ENCODE measurements at regions not wholly inside any gene's neighbourhood (a gene's known extent, or its start where the extent isn't known, plus 50 kb on each side); places are given as distances from the start of the nearest gene placed in this dataset.

- no peaks in the 10 kb centered on the region for H3K27me3 ChIP-seq (ENCODE audit: control insufficient read depth in 1 of 2, insufficient read depth in 2 of 2, low read length in 2 of 2)
- H3K27ac ChIP-seq (ENCODE audit: low read length), result no peak overlapping the region
- H3K36me3 ChIP-seq (ENCODE audit: control insufficient read depth in 2 of 2, insufficient read depth in 2 of 2, low read length in 2 of 2), result no peaks in the 10 kb centered on the region
- no peak overlapping the region for H3K4me3 ChIP-seq (ENCODE audit: low read length in 2 of 2)
- H3K9me3 ChIP-seq (ENCODE audit: control insufficient read depth in 2 of 2, low read length in 2 of 2), result peaks cover 3 to 4% of the 10 kb centered on the region in 2 donors
- no peak overlapping the region for H3K9ac ChIP-seq (ENCODE audit: low read length in 2 of 2)
- H3K4me1 ChIP-seq (ENCODE audit: control insufficient read depth, insufficient read depth, low read length), result peaks cover 28% of the 10 kb centered on the region
Measured at GRCh38 chr1:228906223-228906860, 171.1 kb downstream of the RHOU start.

GRCh38 chr1:228911225-228912210, 176.2 kb downstream of the RHOU start:
- no peak overlapping the region for H3K27ac ChIP-seq (ENCODE audit: low read length)
- H3K9ac ChIP-seq (ENCODE audit: low read length in 2 of 2), result no peak overlapping the region

GRCh38 chr1:228913626-228914414, 178.5 kb downstream of the RHOU start:
- Histone ChIP-seq H3K9ac (ENCODE audit: low read length in 2 of 2) (no peak overlapping the region), H3K4me1 (ENCODE audit: control insufficient read depth, insufficient read depth, low read length) (no peaks in the 10 kb centered on the region), H3K27me3 (ENCODE audit: control insufficient read depth in 1 of 2, insufficient read depth in 2 of 2, low read length in 2 of 2) (no peaks in the 10 kb centered on the region), H3K9me3 (ENCODE audit: control insufficient read depth in 2 of 2, low read length in 2 of 2) (no peaks in the 10 kb centered on the region), H3K4me3 (ENCODE audit: low read length in 2 of 2) (no peak overlapping the region), H3K27ac (ENCODE audit: low read length) (no peak overlapping the region), H3K36me3 (ENCODE audit: control insufficient read depth in 2 of 2, insufficient read depth in 2 of 2, low read length in 2 of 2) (no peaks in the 10 kb centered on the region)

More at GRCh38 chr1:228911225-228912210, 176.2 kb downstream of the RHOU start:
- no peaks in the 10 kb centered on the region for H3K36me3 ChIP-seq (ENCODE audit: control insufficient read depth in 2 of 2, insufficient read depth in 2 of 2, low read length in 2 of 2)
- no peaks in the 10 kb centered on the region for H3K4me1 ChIP-seq (ENCODE audit: control insufficient read depth, insufficient read depth, low read length)
- H3K9me3 ChIP-seq (ENCODE audit: control insufficient read depth in 2 of 2, low read length in 2 of 2), result peaks cover 3 to 4% of the 10 kb centered on the region in 2 donors
- no peak overlapping the region for H3K4me3 ChIP-seq (ENCODE audit: low read length in 2 of 2)
- no peaks in the 10 kb centered on the region for H3K27me3 ChIP-seq (ENCODE audit: control insufficient read depth in 1 of 2, insufficient read depth in 2 of 2, low read length in 2 of 2)

GRCh38 chr1:228914700-228915099, 179.4 kb downstream of the RHOU start:
- no peak overlapping the region for H3K9ac ChIP-seq (ENCODE audit: low read length in 2 of 2)
- no peaks in the 10 kb centered on the region for H3K36me3 ChIP-seq (ENCODE audit: control insufficient read depth in 2 of 2, insufficient read depth in 2 of 2, low read length in 2 of 2)
- H3K27me3 ChIP-seq (ENCODE audit: control insufficient read depth in 1 of 2, insufficient read depth in 2 of 2, low read length in 2 of 2), result no peaks in the 10 kb centered on the region
- no peak overlapping the region for H3K27ac ChIP-seq (ENCODE audit: low read length)
- H3K4me3 ChIP-seq (ENCODE audit: low read length in 2 of 2), result no peak overlapping the region
- H3K9me3 ChIP-seq (ENCODE audit: control insufficient read depth in 2 of 2, low read length in 2 of 2), result no peaks in the 10 kb centered on the region
- H3K4me1 ChIP-seq (ENCODE audit: control insufficient read depth, insufficient read depth, low read length), result no peaks in the 10 kb centered on the region

GRCh38 chr1:228917342-228917741, 182.1 kb downstream of the RHOU start:
- H3K4me3 ChIP-seq (ENCODE audit: low read length in 2 of 2), result no peak overlapping the region
- H3K36me3 ChIP-seq (ENCODE audit: control insufficient read depth in 2 of 2, insufficient read depth in 2 of 2, low read length in 2 of 2), result no peaks in the 10 kb centered on the region
- no peaks in the 10 kb centered on the region for H3K27me3 ChIP-seq (ENCODE audit: control insufficient read depth in 1 of 2, insufficient read depth in 2 of 2, low read length in 2 of 2)
- no peaks in the 10 kb centered on the region for H3K4me1 ChIP-seq (ENCODE audit: control insufficient read depth, insufficient read depth, low read length)
- no peak overlapping the region for H3K9ac ChIP-seq (ENCODE audit: low read length in 2 of 2)
- H3K9me3 ChIP-seq (ENCODE audit: control insufficient read depth in 2 of 2, low read length in 2 of 2), result no peaks in the 10 kb centered on the region
- no peak overlapping the region for H3K27ac ChIP-seq (ENCODE audit: low read length)

- H3K4me3 ChIP-seq (ENCODE audit: low read length in 2 of 2), result no peak overlapping the region
- no peak overlapping the region for H3K9ac ChIP-seq (ENCODE audit: low read length in 2 of 2)
- H3K27ac ChIP-seq (ENCODE audit: low read length), result no peak overlapping the region
- H3K4me1 ChIP-seq (ENCODE audit: control insufficient read depth, insufficient read depth, low read length), result no peaks in the 10 kb centered on the region
- no peaks in the 10 kb centered on the region for H3K27me3 ChIP-seq (ENCODE audit: control insufficient read depth in 1 of 2, insufficient read depth in 2 of 2, low read length in 2 of 2)
- H3K36me3 ChIP-seq (ENCODE audit: control insufficient read depth in 2 of 2, insufficient read depth in 2 of 2, low read length in 2 of 2), result no peaks in the 10 kb centered on the region
- no peaks in the 10 kb centered on the region for H3K9me3 ChIP-seq (ENCODE audit: control insufficient read depth in 2 of 2, low read length in 2 of 2)
Measured at GRCh38 chr1:228917755-228918154, 182.5 kb downstream of the RHOU start.

GRCh38 chr1:228918335-228918734, 183.1 kb downstream of the RHOU start:
- no peak overlapping the region for H3K4me3 ChIP-seq (ENCODE audit: low read length in 2 of 2)
- H3K9me3 ChIP-seq (ENCODE audit: control insufficient read depth in 2 of 2, low read length in 2 of 2), result no peaks in the 10 kb centered on the region
- H3K4me1 ChIP-seq (ENCODE audit: control insufficient read depth, insufficient read depth, low read length), result no peaks in the 10 kb centered on the region
- H3K27me3 ChIP-seq (ENCODE audit: control insufficient read depth in 1 of 2, insufficient read depth in 2 of 2, low read length in 2 of 2), result no peaks in the 10 kb centered on the region
- no peak overlapping the region for H3K27ac ChIP-seq (ENCODE audit: low read length)
- no peak overlapping the region for H3K9ac ChIP-seq (ENCODE audit: low read length in 2 of 2)
- no peaks in the 10 kb centered on the region for H3K36me3 ChIP-seq (ENCODE audit: control insufficient read depth in 2 of 2, insufficient read depth in 2 of 2, low read length in 2 of 2)

GRCh38 chr1:228919914-228920313, 184.6 kb downstream of the RHOU start:
- Histone ChIP-seq H3K27ac (ENCODE audit: low read length) (no peak overlapping the region), H3K9me3 (ENCODE audit: control insufficient read depth in 2 of 2, low read length in 2 of 2) (peaks cover 0 to 2% of the 10 kb centered on the region in 2 donors)

GRCh38 chr1:228920831-228921230, 185.6 kb downstream of the RHOU start:
- Histone ChIP-seq H3K4me3 (ENCODE audit: low read length in 2 of 2) (no peak overlapping the region), H3K27me3 (ENCODE audit: control insufficient read depth in 1 of 2, insufficient read depth in 2 of 2, low read length in 2 of 2) (no peaks in the 10 kb centered on the region), H3K4me1 (ENCODE audit: control insufficient read depth, insufficient read depth, low read length) (no peaks in the 10 kb centered on the region), H3K9ac (ENCODE audit: low read length in 2 of 2) (no peak overlapping the region), H3K36me3 (ENCODE audit: control insufficient read depth in 2 of 2, insufficient read depth in 2 of 2, low read length in 2 of 2) (no peaks in the 10 kb centered on the region), H3K27ac (ENCODE audit: low read length) (no peak overlapping the region), H3K9me3 (ENCODE audit: control insufficient read depth in 2 of 2, low read length in 2 of 2) (peaks cover 0 to 9% of the 10 kb centered on the region in 2 donors)

More at GRCh38 chr1:228919914-228920313, 184.6 kb downstream of the RHOU start:
- Histone ChIP-seq H3K36me3 (ENCODE audit: control insufficient read depth in 2 of 2, insufficient read depth in 2 of 2, low read length in 2 of 2) (no peaks in the 10 kb centered on the region), H3K4me3 (ENCODE audit: low read length in 2 of 2) (no peak overlapping the region), H3K4me1 (ENCODE audit: control insufficient read depth, insufficient read depth, low read length) (no peaks in the 10 kb centered on the region), H3K27me3 (ENCODE audit: control insufficient read depth in 1 of 2, insufficient read depth in 2 of 2, low read length in 2 of 2) (no peaks in the 10 kb centered on the region), H3K9ac (ENCODE audit: low read length in 2 of 2) (no peak overlapping the region)

GRCh38 chr1:228921481-228921880, 186.2 kb downstream of the RHOU start:
- Histone ChIP-seq H3K9ac (ENCODE audit: low read length in 2 of 2) (no peak overlapping the region), H3K36me3 (ENCODE audit: control insufficient read depth in 2 of 2, insufficient read depth in 2 of 2, low read length in 2 of 2) (no peaks in the 10 kb centered on the region), H3K9me3 (ENCODE audit: control insufficient read depth in 2 of 2, low read length in 2 of 2) (peaks cover 0 to 11% of the 10 kb centered on the region in 2 donors), H3K4me3 (ENCODE audit: low read length in 2 of 2) (no peak overlapping the region), H3K27me3 (ENCODE audit: control insufficient read depth in 1 of 2, insufficient read depth in 2 of 2, low read length in 2 of 2) (no peaks in the 10 kb centered on the region), H3K27ac (ENCODE audit: low read length) (no peak overlapping the region), H3K4me1 (ENCODE audit: control insufficient read depth, insufficient read depth, low read length) (no peaks in the 10 kb centered on the region)

All from stomach smooth muscle (tissue), 2 donors.